IMR-90 (cell line): ENCODE measurements at regions not wholly inside any gene's neighbourhood (a gene's known extent, or its start where the extent isn't known, plus 50 kb on each side); places are given as distances from the start of the nearest gene placed in this dataset.

Source experiments
- ATAC-seq: fragments of 200-7000 bp; cut with Tn5 transposase; 2 replicates; pipeline ENCODE4 v1.9.1; 2020; ENCODE audit warnings: low read depth, mild to moderate bottlenecking, moderate library complexity
- BruUV-seq: library from RNA; stranded (reverse); fragments of 400-500 nt; replicated peaks from 2 replicates; lab custom pipeline; 2021; lab: Mats Ljungman, UMichigan
- CTCF ChIA-PET: fragments of 300-600 bp; formaldehyde crosslinking; extraction: SDS; loops from one replicate; lab custom pipeline; 2021; ENCODE audit warnings: antibody characterized with exemption; lab: Yijun Ruan, JAX
- POLR2A ChIA-PET: fragments of 300-600 bp; sonication (Branson Sonifier 250); formaldehyde crosslinking; loops from one replicate; lab custom pipeline; 2022; ENCODE audit warnings: antibody characterized with exemption; ENCODE audit not compliant: unreplicated experiment; lab: Charles Lee
- DNase-seq: peaks from one replicate; pipeline ENCODE4 v3.0.0; 2013
- H2AFZ ChIP-seq: replicated peaks from 2 replicates; pipeline ENCODE3; 2013; ENCODE audit warnings: low read length, mild to moderate bottlenecking; ENCODE audit not compliant: poor library complexity
- H2AK5ac ChIP-seq: 2 replicates; pipeline ENCODE4 v1.6.1; 2013; ENCODE audit warnings: low read depth, low read length, inconsistent platforms
- H2AK9ac ChIP-seq: replicated peaks from 2 replicates; pipeline ENCODE3; 2013; ENCODE audit warnings: mild to moderate bottlenecking, low read depth, low read length, moderate library complexity; ENCODE audit not compliant: poor library complexity
- H2BK120ac ChIP-seq: 2 replicates; pipeline ENCODE4 v1.6.1; 2013; ENCODE audit warnings: low read depth, low read length, inconsistent platforms
- H2BK15ac ChIP-seq: 3 replicates; pipeline ENCODE4 v1.6.1; 2013; ENCODE audit warnings: low read depth, low read length, inconsistent platforms
- H2BK20ac ChIP-seq: 2 replicates; pipeline ENCODE4 v1.6.1; 2013; ENCODE audit warnings: low read depth, mild to moderate bottlenecking, inconsistent platforms, low read length, moderate library complexity
- H2BK5ac ChIP-seq: 2 replicates; pipeline ENCODE4 v1.6.1; 2013; ENCODE audit warnings: mild to moderate bottlenecking, low read depth, low read length, inconsistent platforms; ENCODE audit not compliant: poor library complexity, severe bottlenecking
- H3K14ac ChIP-seq: replicated peaks from 2 replicates; pipeline ENCODE4 v1.6.1; 2013; ENCODE audit warnings: low read depth, low read length, inconsistent platforms
- H3K18ac ChIP-seq: 2 replicates; pipeline ENCODE4 v1.6.1; 2013; ENCODE audit warnings: low read depth, low read length, control low read depth
- H3K23ac ChIP-seq: 2 replicates; pipeline ENCODE4 v1.6.1; 2013; ENCODE audit warnings: low read depth, low read length, inconsistent platforms
- H3K27ac ChIP-seq: 2 replicates; pipeline ENCODE4 v1.5.1; 2013; ENCODE audit warnings: mild to moderate bottlenecking, control low read depth, low read length; ENCODE audit not compliant: insufficient read depth
- H3K27me3 ChIP-seq: 2 replicates; pipeline ENCODE4 v1.6.1; 2013; ENCODE audit warnings: low read length; ENCODE audit not compliant: control insufficient read depth, insufficient read depth
- H3K36me3 ChIP-seq: 2 replicates; pipeline ENCODE4 v1.6.1; 2013; ENCODE audit warnings: low read length, mixed read lengths; ENCODE audit not compliant: control insufficient read depth, insufficient read depth
- H3K4ac ChIP-seq: 2 replicates; pipeline ENCODE4 v1.6.1; 2013; ENCODE audit warnings: low read depth, low read length, inconsistent platforms
- H3K4me1 ChIP-seq: 2 replicates; pipeline ENCODE4 v1.6.1; 2013; ENCODE audit warnings: low read length, mixed read lengths; ENCODE audit not compliant: control insufficient read depth, insufficient read depth
- H3K4me2 ChIP-seq: 2 replicates; pipeline ENCODE4 v1.6.1; 2013; ENCODE audit warnings: low read depth, mild to moderate bottlenecking, control low read depth, low read length, moderate library complexity
- H3K4me3 ChIP-seq: 2 replicates; pipeline ENCODE4 v1.5.1; 2013; ENCODE audit warnings: low read depth, mild to moderate bottlenecking, control low read depth, low read length, moderate library complexity; ENCODE audit not compliant: insufficient read depth
- H3K56ac ChIP-seq: 2 replicates; pipeline ENCODE4 v1.6.1; 2013; ENCODE audit warnings: low read length, inconsistent platforms; ENCODE audit not compliant: insufficient read depth; ENCODE audit errors: extremely low read depth
- H3K79me1 ChIP-seq, 2 experiments: 2 replicates each; pipeline ENCODE4 v1.6.1; 2013; ENCODE audit warnings: low read length in 2 of 2, inconsistent platforms in 1 of 2, low read depth in 1 of 2
- H3K9ac ChIP-seq: 2 replicates; pipeline ENCODE4 v1.6.1; 2013; ENCODE audit warnings: low read depth, low read length, control low read depth
- H3K9me1 ChIP-seq: 2 replicates; pipeline ENCODE4 v1.6.1; 2013; ENCODE audit warnings: low read length, inconsistent platforms; ENCODE audit not compliant: insufficient read depth
- H3K9me3 ChIP-seq: 2 replicates; pipeline ENCODE4 v1.6.1; 2013; ENCODE audit warnings: low read length; ENCODE audit not compliant: control insufficient read depth, insufficient read depth
- H4K20me1 ChIP-seq: 2 replicates; pipeline ENCODE4 v1.6.1; 2013; ENCODE audit warnings: low read length, inconsistent platforms; ENCODE audit not compliant: insufficient read depth
- H4K5ac ChIP-seq: 2 replicates; pipeline ENCODE4 v1.6.1; 2013; ENCODE audit warnings: mild to moderate bottlenecking, low read depth, low read length, control low read depth
- H4K8ac ChIP-seq, 2 experiments: 2 replicates each; pipeline ENCODE4 v1.6.1; 2013; ENCODE audit warnings: low read depth in 2 of 2, low read length in 2 of 2, control low read depth in 1 of 2, inconsistent platforms in 1 of 2
- H4K91ac ChIP-seq: 2 replicates; pipeline ENCODE4 v1.6.1; 2013; ENCODE audit warnings: low read depth, low read length, inconsistent platforms; ENCODE audit not compliant: insufficient read depth
- CEBPB ChIP-seq: IDR thresholded peaks from 2 replicates; pipeline ENCODE4 v1.6.1; 2012; ENCODE audit warnings: low read depth, low read length, improper control_type of control experiment
- CHD1 ChIP-seq: IDR thresholded peaks from 2 replicates; pipeline ENCODE4 v1.6.1; 2012; ENCODE audit warnings: low read depth, low read length, improper control_type of control experiment
- CTCF ChIP-seq: conservative IDR thresholded peaks from 2 replicates; pipeline ENCODE4 v1.5.1; 2012; ENCODE audit warnings: mild to moderate bottlenecking, low read depth, low read length, improper control_type of control experiment
- ELK1 ChIP-seq: fragments of 150-350 bp; IDR thresholded peaks from 2 replicates; pipeline ENCODE4 v1.6.1; 2016; ENCODE audit warnings: low read depth, mild to moderate bottlenecking, low read length, moderate library complexity, borderline replicate concordance
- FOS ChIP-seq: fragments of 150-350 bp; IDR thresholded peaks from 2 replicates; pipeline ENCODE4 v1.6.1; 2016; ENCODE audit warnings: low read depth, low read length
- MAFK ChIP-seq: IDR thresholded peaks from 2 replicates; pipeline ENCODE4 v1.6.1; 2012; ENCODE audit warnings: low read depth, low read length, improper control_type of control experiment
- MAZ ChIP-seq: IDR thresholded peaks from 2 replicates; pipeline ENCODE4 v1.6.1; 2012; ENCODE audit warnings: low read depth, mild to moderate bottlenecking, low read length, improper control_type of control experiment, moderate library complexity, borderline replicate concordance
- RAD21 ChIP-seq: IDR thresholded peaks from 2 replicates; pipeline ENCODE4 v1.6.1; 2012; ENCODE audit warnings: low read length, improper control_type of control experiment
- RCOR1 ChIP-seq: IDR thresholded peaks from 2 replicates; pipeline ENCODE4 v1.6.1; 2012; ENCODE audit warnings: mild to moderate bottlenecking, low read length, improper control_type of control experiment; ENCODE audit not compliant: insufficient replicate concordance
- RFX5 ChIP-seq: IDR thresholded peaks from 2 replicates; pipeline ENCODE4 v1.8.0; 2012; ENCODE audit warnings: low read depth, mild to moderate bottlenecking, low read length, moderate library complexity
- SMC3 ChIP-seq: fragments of 150-350 bp; IDR thresholded peaks from 2 replicates; pipeline ENCODE4 v1.6.1; 2016; ENCODE audit warnings: low read depth, mild to moderate bottlenecking, antibody characterized with exemption, low read length, moderate library complexity
- USF2 ChIP-seq: fragments of 150-350 bp; IDR thresholded peaks from 2 replicates; pipeline ENCODE4 v1.6.1; 2017; ENCODE audit warnings: mild to moderate bottlenecking, antibody characterized with exemption, low read length, low read depth
- WGBS, 2 experiments: methylation state at CpG; one replicate each; pipeline versions ENCODE4 v1.1.5 to v1.1.7; 2013; ENCODE audit warnings: missing lambda C conversion rate in 2 of 2; ENCODE audit not compliant: insufficient read length in 1 of 2; ENCODE audit errors: extremely low coverage in 2 of 2; 5-methylcytosine and 5-hydroxymethylcytosine counted together
- dilution Hi-C: fragments of 300-500 bp; cut with HindIII; formaldehyde crosslinking; loops from one replicate; pipeline ENCODE4 v1.14.3; 2018; ENCODE audit warnings: low sequenced_read_pairs; ENCODE audit not compliant: unreplicated experiment
- in situ Hi-C: fragments of 300-500 bp; cut with MboI; formaldehyde crosslinking; loops from 3 replicates; pipeline ENCODE4 v1.14.3; 2019; ENCODE audit warnings: low sequenced_read_pairs, inconsistent platforms, mixed read lengths
- intact Hi-C: fragments of 100-400 bp; cut with micrococcal nuclease; formaldehyde crosslinking; loops from 2 replicates; pipeline ENCODE4 v1.10.0; 2022

GRCh38 chr2:144085016-144085415, 434.9 kb downstream of the ZEB2 start:
- peak overlapping the region; percentile 14 to 88 for H4K8ac ChIP-seq
- no peak overlapping the region for H2AFZ ChIP-seq
- no peaks in the 10 kb centered on the region for H3K36me3 ChIP-seq
- dilution Hi-C loops = no loop called here
- peak overlapping the region; percentile 94 for H4K91ac ChIP-seq
- peak overlapping the region; percentile 66; the same call in 1 of the 2 replicates for H3K27ac ChIP-seq
- no peaks in the 10 kb centered on the region for H3K27me3 ChIP-seq
- H2AK9ac ChIP-seq = no peak overlapping the region
- H3K4me1 ChIP-seq = peaks cover 18% of the 10 kb centered on the region; the same call in 1 of the 2 replicates
- H3K14ac ChIP-seq = peak overlapping the region; percentile 85
- peak overlapping the region; percentile 98 for H2BK5ac ChIP-seq
- H3K79me1 ChIP-seq = peaks cover 4 to 5% of the 10 kb centered on the region in 2 experiments; a peak in 2 of 4 replicates
- 100% methylated on average over 2 of the region's 3 CpGs; no CpG with 5 or more reads in 1 of the 2 experiments for WGBS, 2 experiments
- ATAC-seq (no peak), DNase-seq (no peak)
- no peak overlapping the region for H3K4me3 ChIP-seq
- 0 out of 2 replicates have a peak overlapping the region, but pooled peaks have one; percentile 1 for H2AK5ac ChIP-seq
- H2BK20ac ChIP-seq = peak overlapping the region; percentile 96
- H4K20me1 ChIP-seq = no peaks in the 10 kb centered on the region
- H3K23ac ChIP-seq = peak overlapping the region; percentile 84
- in situ Hi-C loops = no loop called here
- peak overlapping the region; percentile 82; the same call in 2 of the 3 replicates for H2BK15ac ChIP-seq
- peak overlapping the region; percentile 16; the same call in 1 of the 2 replicates for H3K4me2 ChIP-seq
- TF ChIP-seq CTCF (no peak), CEBPB (no peak), RCOR1 (no peak), SMC3 (no peak), CHD1 (no peak), MAZ (no peak), FOS (no peak), MAFK (no peak), RAD21 (no peak), RFX5 (no peak), USF2 (no peak), ELK1 (no peak)
- H3K9me3 ChIP-seq = no peaks in the 10 kb centered on the region
- H2BK120ac ChIP-seq = peak overlapping the region; percentile 98
- no TSS peak for BruUV-seq
- CTCF ChIA-PET = interaction anchor here (0.7 kb wide), 1 partner anchor 597 kb away, joined by 3 read pairs; no protein-coding TSS in a partner anchor
- peaks cover 6% of the 10 kb centered on the region for H3K9me1 ChIP-seq
- peak overlapping the region; percentile 93; the same call in 1 of the 2 replicates for H4K5ac ChIP-seq
- peak overlapping the region; percentile 82 for H3K56ac ChIP-seq
- peak overlapping the region; percentile 76; the same call in 1 of the 2 replicates for H3K4ac ChIP-seq
- H3K9ac ChIP-seq = no peak overlapping the region
- intact Hi-C loops = no loop called here
- POLR2A ChIA-PET = no interaction called here
- H3K18ac ChIP-seq = peak overlapping the region; percentile 72
